GM23248 (cell line): ENCODE measurements at regions not wholly inside any gene's neighbourhood (a gene's known extent, or its start where the extent isn't known, plus 50 kb on each side); places are given as distances from the start of the nearest gene placed in this dataset.

Experiments
- DNase-seq: peaks from one replicate; pipeline ENCODE4 v3.0.0-alpha.2; 2015
- H2AFZ ChIP-seq: fragments of 200-600 bp; sonication (generic); 2 replicates; pipeline ENCODE4 v1.6.1; 2016; ENCODE audit warnings: antibody characterized with exemption
- H3F3A ChIP-seq: fragments of 200-600 bp; sonication (generic); 2 replicates; pipeline ENCODE4 v1.6.1; 2016; ENCODE audit warnings: mild to moderate bottlenecking, antibody characterized with exemption, mixed run types; ENCODE audit not compliant: insufficient read depth
- H3K27ac ChIP-seq: fragments of 200-600 bp; sonication (generic); 2 replicates; pipeline ENCODE4 v1.5.1; 2016; ENCODE audit warnings: mild to moderate bottlenecking
- H3K27me3 ChIP-seq: fragments of 200-600 bp; sonication (generic); replicated peaks from 2 replicates; pipeline ENCODE4 v1.6.1; 2016; ENCODE audit warnings: mild to moderate bottlenecking; ENCODE audit not compliant: insufficient read depth
- H3K36me3 ChIP-seq: fragments of 200-600 bp; sonication (generic); 2 replicates; pipeline ENCODE4 v1.6.1; 2016; ENCODE audit warnings: low read depth, mild to moderate bottlenecking
- H3K4me1 ChIP-seq: fragments of 200-600 bp; sonication (generic); 2 replicates; pipeline ENCODE4 v1.6.1; 2016; ENCODE audit warnings: mild to moderate bottlenecking; ENCODE audit not compliant: insufficient read depth
- H3K4me2 ChIP-seq: fragments of 200-600 bp; sonication (generic); one replicate; pipeline ENCODE4 v1.6.1; 2016; ENCODE audit warnings: mild to moderate bottlenecking; ENCODE audit not compliant: unreplicated experiment
- H3K4me3 ChIP-seq: fragments of 200-600 bp; sonication (generic); 2 replicates; pipeline ENCODE4 v1.5.1; 2016; ENCODE audit warnings: mild to moderate bottlenecking
- H3K79me2 ChIP-seq: fragments of 200-600 bp; sonication (generic); 2 replicates; pipeline ENCODE4 v1.6.1; 2016; ENCODE audit warnings: mild to moderate bottlenecking; ENCODE audit not compliant: insufficient read depth
- H3K9ac ChIP-seq: fragments of 200-600 bp; sonication (generic); 2 replicates; pipeline ENCODE4 v1.6.1; 2016; ENCODE audit warnings: mild to moderate bottlenecking
- H3K9me2 ChIP-seq: fragments of 200-600 bp; sonication (generic); 2 replicates; pipeline ENCODE4 v1.6.1; 2016; ENCODE audit warnings: mixed run types, mild to moderate bottlenecking, moderate library complexity; ENCODE audit not compliant: insufficient read depth
- H3K9me3 ChIP-seq: fragments of 200-600 bp; sonication (generic); one replicate; pipeline ENCODE4 v1.6.1; 2017; ENCODE audit warnings: low read depth
- H4K20me1 ChIP-seq: fragments of 200-600 bp; sonication (generic); 2 replicates; pipeline ENCODE4 v1.6.0; 2016; ENCODE audit not compliant: insufficient read depth
- EZH2 ChIP-seq: fragments of 200-600 bp; sonication (generic); IDR thresholded peaks from 2 replicates; pipeline ENCODE4 v1.6.1; 2018; ENCODE audit warnings: antibody characterized with exemption, mild to moderate bottlenecking; ENCODE audit not compliant: insufficient read depth, poor library complexity, severe bottlenecking
- EZH2phosphoT487 ChIP-seq: fragments of 200-600 bp; sonication (generic); IDR thresholded peaks from 2 replicates; pipeline ENCODE4 v1.6.1; 2018; ENCODE audit warnings: antibody characterized with exemption, moderate library complexity, mild to moderate bottlenecking, low read depth; ENCODE audit not compliant: insufficient read depth
- WGBS, 2 experiments: methylation state at CpG; one replicate each; pipeline ENCODE4 v1.1.6; 2015 to 2017; ENCODE audit warnings: low lambda C conversion rate in 2 of 2, low coverage in 1 of 2; ENCODE audit errors: missing lambda C conversion rate in 2 of 2; 5-methylcytosine and 5-hydroxymethylcytosine counted together
- in situ Hi-C: fragments of 300-500 bp; cut with MboI; formaldehyde crosslinking; loops from 2 replicates; pipeline ENCODE4 v1.15.0; 2020

- in situ Hi-C loops: no loop called here
- H3K27me3 ChIP-seq: no peaks in the 10 kb centered on the region
- H4K20me1 ChIP-seq: no peaks in the 10 kb centered on the region
- H3K9me3 ChIP-seq: no peaks in the 10 kb centered on the region
- peak overlapping the region; percentile 37; the same call in 1 of the 2 replicates for H3K9ac ChIP-seq
- H3K27ac ChIP-seq: peak overlapping the region; percentile 92
- peak; percentile 95 for DNase-seq
- H3F3A ChIP-seq: peaks cover 22% of the 10 kb centered on the region
- no peak overlapping the region for H3K4me2 ChIP-seq
- TF ChIP-seq EZH2: no peak
- no peak for TF ChIP-seq EZH2phosphoT487
- peaks cover 14% of the 10 kb centered on the region for H3K4me1 ChIP-seq
- no peak overlapping the region for H3K4me3 ChIP-seq
- H3K36me3 ChIP-seq: no peaks in the 10 kb centered on the region
- no peak overlapping the region for H2AFZ ChIP-seq
- no peaks in the 10 kb centered on the region for H3K9me2 ChIP-seq
- no peaks in the 10 kb centered on the region for H3K79me2 ChIP-seq
- WGBS, 2 experiments: 41 to 42% methylated on average over 9 to 11 of the region's 11 CpGs
These were observed 509.1 kb downstream of the SHQ1 start for GRCh38 chr3:72338942-72339669.

- Histone ChIP-seq H3F3A (peaks cover 22% of the 10 kb centered on the region), H4K20me1 (no peaks in the 10 kb centered on the region), H3K27me3 (no peaks in the 10 kb centered on the region), H3K27ac (peak overlapping the region; percentile 92), H3K4me2 (no peak overlapping the region), H3K36me3 (no peaks in the 10 kb centered on the region), H3K9me2 (no peaks in the 10 kb centered on the region), H3K4me1 (peaks cover 14% of the 10 kb centered on the region), H2AFZ (no peak overlapping the region), H3K9ac (no peak overlapping the region), H3K9me3 (no peaks in the 10 kb centered on the region), H3K4me3 (no peak overlapping the region), H3K79me2 (no peaks in the 10 kb centered on the region)
- in situ Hi-C loops: no loop called here
- TF ChIP-seq EZH2: no peak
- TF ChIP-seq EZH2phosphoT487: no peak
- DNase-seq: peak; percentile 73
- WGBS, 2 experiments: 66 to 68% methylated on average over 8 of the region's 8 CpGs
These were observed 509.9 kb downstream of the SHQ1 start for GRCh38 chr3:72338082-72338941.

GRCh38 chr3:72337480-72337855 is 510.8 kb downstream of the SHQ1 start:
- Histone ChIP-seq H4K20me1 (no peaks in the 10 kb centered on the region), H3K9me2 (no peaks in the 10 kb centered on the region), H3K4me3 (no peak overlapping the region), H3K9me3 (no peaks in the 10 kb centered on the region), H3K79me2 (no peaks in the 10 kb centered on the region), H3K27ac (no peak overlapping the region), H2AFZ (no peak overlapping the region), H3K4me2 (no peak overlapping the region), H3F3A (peaks cover 22% of the 10 kb centered on the region), H3K36me3 (no peaks in the 10 kb centered on the region), H3K4me1 (peaks cover 14% of the 10 kb centered on the region), H3K9ac (no peak overlapping the region), H3K27me3 (no peaks in the 10 kb centered on the region)
- in situ Hi-C loops: no loop called here
- WGBS, 2 experiments: 86 to 96% methylated on average over 4 to 5 of the region's 5 CpGs
- TF ChIP-seq EZH2phosphoT487: no peak
- no peak for TF ChIP-seq EZH2
- no peak for DNase-seq

- Histone ChIP-seq H3K9ac (no peak overlapping the region), H3K27me3 (no peaks in the 10 kb centered on the region), H3K9me2 (no peaks in the 10 kb centered on the region), H4K20me1 (no peaks in the 10 kb centered on the region), H3F3A (peaks cover 22% of the 10 kb centered on the region), H3K36me3 (no peaks in the 10 kb centered on the region), H3K4me1 (peaks cover 14% of the 10 kb centered on the region), H2AFZ (peak overlapping the region; percentile 41; the same call in 1 of the 2 replicates), H3K79me2 (no peaks in the 10 kb centered on the region), H3K4me3 (peak overlapping the region; percentile 51), H3K9me3 (no peaks in the 10 kb centered on the region), H3K4me2 (peak overlapping the region; percentile 49), H3K27ac (no peak overlapping the region)
- in situ Hi-C loops: no loop called here
- peak; percentile 84 for DNase-seq
- no peak for TF ChIP-seq EZH2
- no peak for TF ChIP-seq EZH2phosphoT487
- WGBS, 2 experiments: 7% methylated on average over 24 of the region's 24 CpGs
These were observed 511.3 kb downstream of the SHQ1 start for GRCh38 chr3:72336821-72337479.
